Keratinocyte (primary cell): ENCODE measurements at regions not wholly inside any gene's neighbourhood (a gene's known extent, or its start where the extent isn't known, plus 50 kb on each side); places are given as distances from the start of the nearest gene placed in this dataset.

Experiments used
- DNase-seq: peaks from one replicate; pipeline ENCODE4 v3.0.0-alpha.2; 2011; ENCODE audit warnings: low read depth, missing footprints, low spot score
- FAIRE-seq: peaks from 2 replicates; lab custom pipeline; 2011; peaks lifted over from hg19 to GRCh38; lab: Jason Lieb, UNC
- H2AFZ ChIP-seq: 2 replicates; pipeline ENCODE4 v1.6.0; 2012; ENCODE audit warnings: low read length, control low read depth, inconsistent platforms; ENCODE audit not compliant: control insufficient read depth
- H3K27ac ChIP-seq: 2 replicates; pipeline ENCODE4 v1.5.1; 2011; ENCODE audit warnings: low read length; ENCODE audit not compliant: control insufficient read depth, insufficient read depth
- H3K27me3 ChIP-seq: 3 replicates; pipeline ENCODE4 v1.6.0; 2011; ENCODE audit warnings: low read length; ENCODE audit not compliant: control insufficient read depth, insufficient read depth; ENCODE audit errors: extremely low read depth
- H3K36me3 ChIP-seq, 2 experiments: 2 replicates in 1 of 2; 3 replicates in 1 of 2; pipeline ENCODE4 v1.5.1; 2011; ENCODE audit warnings: low read length in 2 of 2, mild to moderate bottlenecking in 1 of 2; ENCODE audit not compliant: control insufficient read depth in 2 of 2, insufficient read depth in 2 of 2; ENCODE audit errors: extremely low read depth in 1 of 2
- H3K4me1 ChIP-seq: 3 replicates; pipeline ENCODE4 v1.5.1; 2011; ENCODE audit warnings: low read length; ENCODE audit not compliant: control insufficient read depth, insufficient read depth; ENCODE audit errors: extremely low read depth
- H3K4me2 ChIP-seq: 3 replicates; pipeline ENCODE4 v1.6.0; 2011; ENCODE audit warnings: low read depth, low read length; ENCODE audit not compliant: control insufficient read depth, insufficient read depth; ENCODE audit errors: extremely low read depth
- H3K4me3 ChIP-seq, 3 experiments: fragments of 200-600 bp in 1 of 3; sonication (generic) in 1 of 3; 2 replicates in 2 of 3; 3 replicates in 1 of 3; pipeline ENCODE4 v1.5.1; 2011 to 2016; ENCODE audit warnings: low read length in 3 of 3, mild to moderate bottlenecking in 3 of 3, control low read depth in 2 of 3, inconsistent platforms in 1 of 3, low read depth in 1 of 3, mixed read lengths in 1 of 3, mixed run types in 1 of 3, moderate library complexity in 1 of 3; ENCODE audit not compliant: control insufficient read depth in 2 of 3, insufficient read depth in 2 of 3; ENCODE audit errors: extremely low read depth in 1 of 3
- H3K79me2 ChIP-seq: 2 replicates; pipeline ENCODE4 v1.6.0; 2012; ENCODE audit warnings: low read length; ENCODE audit not compliant: control insufficient read depth, insufficient read depth
- H3K9ac ChIP-seq: 3 replicates; pipeline ENCODE4 v1.6.0; 2011; ENCODE audit warnings: low read length; ENCODE audit not compliant: control insufficient read depth, insufficient read depth; ENCODE audit errors: extremely low read depth
- H3K9me1 ChIP-seq: 3 replicates; pipeline ENCODE4 v1.6.0; 2011; ENCODE audit warnings: low read length; ENCODE audit not compliant: control insufficient read depth, insufficient read depth; ENCODE audit errors: extremely low read depth
- H3K9me3 ChIP-seq: 2 replicates; pipeline ENCODE4 v1.5.1; 2012; ENCODE audit warnings: low read depth, low read length; ENCODE audit not compliant: control insufficient read depth
- H4K20me1 ChIP-seq: 3 replicates; pipeline ENCODE4 v1.6.0; 2011; ENCODE audit warnings: low read length; ENCODE audit not compliant: control insufficient read depth, insufficient read depth; ENCODE audit errors: extremely low read depth
- EZH2 ChIP-seq: IDR thresholded peaks from one replicate; pipeline ENCODE4 v1.6.1; 2012; ENCODE audit warnings: inconsistent platforms, mild to moderate bottlenecking, low read length, moderate library complexity
- dilution Hi-C: fragments of 300-500 bp; cut with MboI; formaldehyde crosslinking; loops from one replicate; pipeline ENCODE4 v1.7.0; 2020; ENCODE audit warnings: low sequenced_read_pairs; ENCODE audit not compliant: extremely low pct_ligation_motif_present
- TF ChIP-seq, protein P1 (sequence below), 3 experiments: IDR thresholded peaks in 1 of 3; conservative IDR thresholded peaks in 1 of 3; optimal IDR thresholded peaks in 1 of 3; 2 replicates in 2 of 3; 3 replicates in 1 of 3; pipeline versions ENCODE3 to v1.5.1; 2011; ENCODE audit warnings: low read length in 3 of 3, mild to moderate bottlenecking in 3 of 3, moderate library complexity in 2 of 3, control low read depth in 1 of 3, inconsistent platforms in 1 of 3; ENCODE audit not compliant: insufficient read depth in 2 of 3; ENCODE audit errors: extremely low read depth in 1 of 3

DNA sequence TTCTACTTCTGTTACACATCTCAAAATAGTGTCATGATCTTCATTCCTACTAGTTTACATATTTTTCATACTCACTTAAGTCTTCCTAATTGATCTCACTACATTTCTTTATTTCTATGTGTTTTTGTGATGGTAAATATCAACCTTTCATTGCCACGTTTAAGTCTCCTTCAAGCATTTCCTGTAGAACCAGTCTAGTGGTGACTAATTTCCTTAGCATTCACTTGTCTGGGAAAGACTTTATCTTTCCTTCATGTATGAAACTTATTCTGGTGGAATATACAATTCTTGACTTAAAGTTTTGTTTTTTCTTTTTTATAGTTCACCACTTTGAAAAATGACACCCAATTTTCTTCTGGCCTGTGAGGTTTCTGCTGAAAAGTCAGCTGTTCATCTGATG lies 181.4 kb upstream of the NEIL3 start:
- DNase-seq: no peak

DNA sequence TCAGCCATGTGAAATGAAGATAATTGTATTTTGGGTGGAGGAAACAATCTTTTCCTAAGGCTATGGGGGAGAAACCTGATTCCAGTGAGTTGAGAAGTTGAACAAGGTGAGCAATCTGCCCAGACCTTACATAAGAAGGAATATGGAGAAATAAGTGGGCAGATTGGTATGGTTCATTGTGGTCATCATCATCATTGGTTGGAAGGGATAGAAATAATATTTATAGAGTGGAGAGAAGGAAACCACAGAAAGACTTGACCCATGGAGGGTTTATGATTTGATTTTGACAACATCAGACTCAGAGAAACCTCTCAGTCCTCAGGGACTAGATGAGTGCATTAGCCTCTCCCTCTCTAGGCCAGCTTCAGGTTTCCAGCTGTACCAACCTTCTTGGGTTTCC lies 177.9 kb upstream of the NEIL3 start:
- H2AFZ ChIP-seq: no peak overlapping the region
- no peaks in the 10 kb centered on the region for H3K79me2 ChIP-seq
- FAIRE-seq (no peak), DNase-seq (no peak)
- peaks cover 13% of the 10 kb centered on the region for H3K4me1 ChIP-seq
- H3K27ac ChIP-seq: no peak overlapping the region
- H4K20me1 ChIP-seq: no peaks in the 10 kb centered on the region
- H3K4me3 ChIP-seq: no peak overlapping the region
- no peak for TF ChIP-seq EZH2
- TF ChIP-seq, protein P1, sequence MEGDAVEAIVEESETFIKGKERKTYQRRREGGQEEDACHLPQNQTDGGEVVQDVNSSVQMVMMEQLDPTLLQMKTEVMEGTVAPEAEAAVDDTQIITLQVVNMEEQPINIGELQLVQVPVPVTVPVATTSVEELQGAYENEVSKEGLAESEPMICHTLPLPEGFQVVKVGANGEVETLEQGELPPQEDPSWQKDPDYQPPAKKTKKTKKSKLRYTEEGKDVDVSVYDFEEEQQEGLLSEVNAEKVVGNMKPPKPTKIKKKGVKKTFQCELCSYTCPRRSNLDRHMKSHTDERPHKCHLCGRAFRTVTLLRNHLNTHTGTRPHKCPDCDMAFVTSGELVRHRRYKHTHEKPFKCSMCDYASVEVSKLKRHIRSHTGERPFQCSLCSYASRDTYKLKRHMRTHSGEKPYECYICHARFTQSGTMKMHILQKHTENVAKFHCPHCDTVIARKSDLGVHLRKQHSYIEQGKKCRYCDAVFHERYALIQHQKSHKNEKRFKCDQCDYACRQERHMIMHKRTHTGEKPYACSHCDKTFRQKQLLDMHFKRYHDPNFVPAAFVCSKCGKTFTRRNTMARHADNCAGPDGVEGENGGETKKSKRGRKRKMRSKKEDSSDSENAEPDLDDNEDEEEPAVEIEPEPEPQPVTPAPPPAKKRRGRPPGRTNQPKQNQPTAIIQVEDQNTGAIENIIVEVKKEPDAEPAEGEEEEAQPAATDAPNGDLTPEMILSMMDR (optimal IDR thresholded peaks at IDR 0.05 in 1 of 3, IDR thresholded peaks at IDR 0.05 in 1 of 3, conservative IDR thresholded peaks at IDR 0.05 in 1 of 3; ENCODE audit: extremely low read depth in 1 of 3, insufficient read depth in 2 of 3, low read length in 3 of 3): no peak
- H3K27me3 ChIP-seq: no peaks in the 10 kb centered on the region
- H3K9me3 ChIP-seq: peaks cover 3% of the 10 kb centered on the region
- H3K4me2 ChIP-seq: no peak overlapping the region
- dilution Hi-C loops: no loop called here
- no peak overlapping the region for H3K9ac ChIP-seq
- H3K36me3 ChIP-seq: no peaks in the 10 kb centered on the region
- no peaks in the 10 kb centered on the region for H3K9me1 ChIP-seq

More for the DNA sequence above, 181.4 kb upstream of the NEIL3 start:
- peak; percentile 71 for FAIRE-seq
- Histone ChIP-seq H2AFZ (peak overlapping the region; percentile 80), H3K36me3 (no peaks in the 10 kb centered on the region), H3K9me1 (no peaks in the 10 kb centered on the region), H3K4me3 (peak overlapping the region in 1 of 3 experiments; percentile 31), H4K20me1 (no peaks in the 10 kb centered on the region), H3K27ac (peak overlapping the region; percentile 32), H3K27me3 (no peaks in the 10 kb centered on the region), H3K9me3 (peaks cover 3% of the 10 kb centered on the region), H3K79me2 (no peaks in the 10 kb centered on the region), H3K9ac (no peak overlapping the region), H3K4me2 (peak overlapping the region; percentile 42), H3K4me1 (peaks cover 35% of the 10 kb centered on the region)
- no peak for TF ChIP-seq EZH2
- TF ChIP-seq, protein P1 (optimal IDR thresholded peaks at IDR 0.05 in 1 of 3, IDR thresholded peaks at IDR 0.05 in 1 of 3, conservative IDR thresholded peaks at IDR 0.05 in 1 of 3; ENCODE audit: extremely low read depth in 1 of 3, insufficient read depth in 2 of 3, low read length in 3 of 3): no peak
- dilution Hi-C loops: no loop called here
